HL-60 (cell line): ENCODE measurements at regions not wholly inside any gene's neighbourhood (a gene's known extent, or its start where the extent isn't known, plus 50 kb on each side); places are given as distances from the start of the nearest gene placed in this dataset.

Experiments
- DNase-seq, 2 experiments: peaks; one replicate each; pipeline ENCODE4 v3.0.0-alpha.2; 2010 to 2020; ENCODE audit warnings: low read depth in 1 of 2, low spot score in 1 of 2
- H3K27ac ChIP-seq: fragments of 250-450 bp; sonication (Bioruptor Pico); replicated peaks from 2 replicates; pipeline ENCODE4 v1.5.1; 2020; ENCODE audit warnings: mild to moderate bottlenecking, moderate library complexity
- H3K27me3 ChIP-seq: fragments of 250-450 bp; sonication (Bioruptor Pico); 2 replicates; pipeline ENCODE4 v1.5.1; 2021; ENCODE audit warnings: mild to moderate bottlenecking, moderate library complexity; ENCODE audit not compliant: insufficient read depth, poor library complexity, severe bottlenecking
- H3K4me3 ChIP-seq: replicated peaks from 2 replicates; pipeline ENCODE4 v1.5.1; 2011; ENCODE audit warnings: mild to moderate bottlenecking, control low read depth, low read length; ENCODE audit not compliant: insufficient read depth
- GABPA ChIP-seq: IDR thresholded peaks from 2 replicates; pipeline ENCODE4 v1.6.1; 2012; ENCODE audit warnings: low read depth
- POLR2AphosphoS5 ChIP-seq: IDR thresholded peaks from 2 replicates; pipeline ENCODE4 v1.6.1; 2012; ENCODE audit warnings: low read depth
- SPI1 ChIP-seq: IDR thresholded peaks from 2 replicates; pipeline ENCODE4 v1.6.1; 2012; ENCODE audit warnings: low read depth, mild to moderate bottlenecking, borderline replicate concordance
- TF ChIP-seq, protein P1 (sequence below): IDR thresholded peaks from 2 replicates; pipeline ENCODE4 v1.6.1; 2012; ENCODE audit warnings: low read depth; ENCODE audit not compliant: insufficient replicate concordance
- TF ChIP-seq, protein P2 (sequence below): IDR thresholded peaks from one replicate; pipeline ENCODE4 v1.5.1; 2011; ENCODE audit warnings: low read length, control low read depth, inconsistent platforms; ENCODE audit not compliant: insufficient read depth

DNA sequence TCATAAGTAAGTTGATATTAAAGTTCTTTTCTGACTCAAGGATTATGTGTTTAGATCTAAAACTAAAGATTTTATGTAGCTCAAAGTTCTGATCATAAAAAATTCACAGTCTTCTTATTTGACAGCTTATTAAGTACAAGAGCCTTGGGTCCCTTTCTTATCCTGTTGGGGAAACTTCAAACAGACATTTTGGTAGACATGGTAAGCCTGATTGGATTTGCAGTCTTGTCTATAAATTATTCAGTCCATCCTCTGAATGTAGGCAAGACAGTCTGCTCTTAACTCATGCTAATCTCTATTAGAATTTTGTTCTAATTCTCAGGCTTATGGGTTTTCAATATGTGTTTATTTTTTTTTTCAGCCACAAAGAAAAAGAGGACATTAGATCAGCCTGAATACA lies 1718.7 kb upstream of the SLC10A2 start:
- H3K27ac ChIP-seq = no peak overlapping the region
- DNase-seq = no peak
- H3K27me3 ChIP-seq = no peaks in the 10 kb centered on the region
- H3K4me3 ChIP-seq = no peak overlapping the region
- TF ChIP-seq, protein P1, sequence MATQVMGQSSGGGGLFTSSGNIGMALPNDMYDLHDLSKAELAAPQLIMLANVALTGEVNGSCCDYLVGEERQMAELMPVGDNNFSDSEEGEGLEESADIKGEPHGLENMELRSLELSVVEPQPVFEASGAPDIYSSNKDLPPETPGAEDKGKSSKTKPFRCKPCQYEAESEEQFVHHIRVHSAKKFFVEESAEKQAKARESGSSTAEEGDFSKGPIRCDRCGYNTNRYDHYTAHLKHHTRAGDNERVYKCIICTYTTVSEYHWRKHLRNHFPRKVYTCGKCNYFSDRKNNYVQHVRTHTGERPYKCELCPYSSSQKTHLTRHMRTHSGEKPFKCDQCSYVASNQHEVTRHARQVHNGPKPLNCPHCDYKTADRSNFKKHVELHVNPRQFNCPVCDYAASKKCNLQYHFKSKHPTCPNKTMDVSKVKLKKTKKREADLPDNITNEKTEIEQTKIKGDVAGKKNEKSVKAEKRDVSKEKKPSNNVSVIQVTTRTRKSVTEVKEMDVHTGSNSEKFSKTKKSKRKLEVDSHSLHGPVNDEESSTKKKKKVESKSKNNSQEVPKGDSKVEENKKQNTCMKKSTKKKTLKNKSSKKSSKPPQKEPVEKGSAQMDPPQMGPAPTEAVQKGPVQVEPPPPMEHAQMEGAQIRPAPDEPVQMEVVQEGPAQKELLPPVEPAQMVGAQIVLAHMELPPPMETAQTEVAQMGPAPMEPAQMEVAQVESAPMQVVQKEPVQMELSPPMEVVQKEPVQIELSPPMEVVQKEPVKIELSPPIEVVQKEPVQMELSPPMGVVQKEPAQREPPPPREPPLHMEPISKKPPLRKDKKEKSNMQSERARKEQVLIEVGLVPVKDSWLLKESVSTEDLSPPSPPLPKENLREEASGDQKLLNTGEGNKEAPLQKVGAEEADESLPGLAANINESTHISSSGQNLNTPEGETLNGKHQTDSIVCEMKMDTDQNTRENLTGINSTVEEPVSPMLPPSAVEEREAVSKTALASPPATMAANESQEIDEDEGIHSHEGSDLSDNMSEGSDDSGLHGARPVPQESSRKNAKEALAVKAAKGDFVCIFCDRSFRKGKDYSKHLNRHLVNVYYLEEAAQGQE = no peak
- TF ChIP-seq GABPA (no peak), POLR2AphosphoS5 (no peak), SPI1 (no peak)
- TF ChIP-seq, protein P2, sequence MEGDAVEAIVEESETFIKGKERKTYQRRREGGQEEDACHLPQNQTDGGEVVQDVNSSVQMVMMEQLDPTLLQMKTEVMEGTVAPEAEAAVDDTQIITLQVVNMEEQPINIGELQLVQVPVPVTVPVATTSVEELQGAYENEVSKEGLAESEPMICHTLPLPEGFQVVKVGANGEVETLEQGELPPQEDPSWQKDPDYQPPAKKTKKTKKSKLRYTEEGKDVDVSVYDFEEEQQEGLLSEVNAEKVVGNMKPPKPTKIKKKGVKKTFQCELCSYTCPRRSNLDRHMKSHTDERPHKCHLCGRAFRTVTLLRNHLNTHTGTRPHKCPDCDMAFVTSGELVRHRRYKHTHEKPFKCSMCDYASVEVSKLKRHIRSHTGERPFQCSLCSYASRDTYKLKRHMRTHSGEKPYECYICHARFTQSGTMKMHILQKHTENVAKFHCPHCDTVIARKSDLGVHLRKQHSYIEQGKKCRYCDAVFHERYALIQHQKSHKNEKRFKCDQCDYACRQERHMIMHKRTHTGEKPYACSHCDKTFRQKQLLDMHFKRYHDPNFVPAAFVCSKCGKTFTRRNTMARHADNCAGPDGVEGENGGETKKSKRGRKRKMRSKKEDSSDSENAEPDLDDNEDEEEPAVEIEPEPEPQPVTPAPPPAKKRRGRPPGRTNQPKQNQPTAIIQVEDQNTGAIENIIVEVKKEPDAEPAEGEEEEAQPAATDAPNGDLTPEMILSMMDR = no peak

DNA sequence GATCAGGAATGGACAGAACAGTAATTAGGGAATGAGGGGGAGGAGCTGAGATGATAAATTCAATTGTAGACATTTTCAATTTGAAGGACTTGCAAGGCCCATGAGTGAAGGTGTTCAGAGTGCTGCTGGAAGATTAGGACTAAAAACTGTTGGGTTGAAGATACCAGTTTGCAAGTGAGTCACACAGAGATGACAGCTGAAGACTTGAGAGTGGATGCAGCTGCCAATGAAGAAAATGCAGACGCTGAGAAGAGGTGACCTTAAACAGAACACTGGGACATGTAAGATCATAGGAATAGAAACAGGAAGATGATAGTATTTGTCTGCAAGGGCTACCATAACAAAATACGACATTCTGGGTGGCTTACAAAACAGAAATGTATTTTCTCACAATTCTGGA lies 1716.5 kb upstream of the SLC10A2 start:
- no peak overlapping the region for H3K4me3 ChIP-seq
- no peaks in the 10 kb centered on the region for H3K27me3 ChIP-seq
- DNase-seq = no peak
- H3K27ac ChIP-seq = no peak overlapping the region
- no peak for TF ChIP-seq GABPA
- TF ChIP-seq, protein P1 = no peak
- TF ChIP-seq POLR2AphosphoS5 = no peak
- TF ChIP-seq, protein P2 = no peak
- TF ChIP-seq SPI1 = no peak

DNA sequence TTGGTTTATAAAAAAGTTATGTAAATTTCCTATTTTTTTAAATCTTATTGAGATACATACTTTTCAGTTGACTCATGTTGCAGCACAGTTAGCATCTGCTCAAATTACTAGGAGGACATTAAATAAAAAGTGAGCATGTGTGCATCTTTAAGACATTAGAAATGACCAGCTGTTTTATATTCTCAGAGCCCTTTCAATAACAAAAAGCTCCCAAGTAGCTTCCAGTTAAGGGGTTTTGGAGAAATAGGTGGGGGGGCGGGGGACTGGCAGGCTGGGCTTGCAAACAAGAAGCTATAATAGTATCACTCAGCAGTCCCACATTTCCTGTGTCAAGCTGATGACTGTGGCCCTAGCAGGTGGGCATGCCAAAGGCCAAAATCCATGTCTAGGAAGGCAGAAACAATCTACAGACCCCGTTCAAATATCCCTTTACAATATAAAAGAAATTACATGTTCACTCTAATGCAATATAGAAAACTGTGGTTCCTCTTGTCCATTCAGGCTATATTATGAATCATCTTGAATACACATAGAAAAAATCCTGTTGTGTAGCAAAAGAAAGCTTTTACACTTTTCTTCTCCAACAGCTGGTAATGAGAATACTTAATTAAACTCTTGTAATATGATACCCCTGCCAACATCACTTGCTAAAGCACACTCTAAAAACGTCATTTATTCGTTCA lies 1713.2 kb upstream of the SLC10A2 start:
- H3K27ac ChIP-seq = no peak overlapping the region

More for the DNA sequence above, 1713.2 kb upstream of the SLC10A2 start:
- no peak for DNase-seq
- Histone ChIP-seq H3K4me3 (no peak overlapping the region), H3K27me3 (no peaks in the 10 kb centered on the region)
- TF ChIP-seq, protein P1 = no peak
- TF ChIP-seq POLR2AphosphoS5 (no peak), GABPA (no peak), SPI1 (no peak)
- TF ChIP-seq, protein P2 = no peak
